ENCODE measurements at regions not wholly inside any gene's neighbourhood (a gene's known extent, or its start where the extent isn't known, plus 50 kb on each side); places are given as distances from the start of the nearest gene placed in this dataset.

DNA sequence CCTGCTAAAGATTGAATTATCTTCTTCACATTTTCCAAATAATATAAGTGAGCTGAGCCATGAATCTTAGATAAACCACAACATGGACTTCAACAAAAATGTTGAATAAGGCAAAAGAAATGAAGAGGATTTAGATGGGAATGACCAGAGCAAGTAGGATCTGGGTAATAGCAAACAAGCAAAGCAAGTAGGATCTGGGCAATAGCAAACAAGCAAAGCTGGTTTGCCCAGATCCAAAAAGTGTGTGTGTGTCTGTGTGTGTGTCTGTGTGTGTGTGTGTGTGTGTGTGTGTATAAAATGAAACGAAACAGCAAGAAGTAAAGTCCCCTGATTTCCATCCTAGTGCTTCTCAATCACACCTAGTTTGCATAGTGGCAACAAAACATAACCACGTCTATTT lies 549.1 kb downstream of the RERGL start:
- no peak for DNase-seq (ENCODE audit: extremely low spot score, unreplicated experiment)
- H3K27me3 Mint-ChIP-seq = no peaks in the 10 kb centered on the region
- H3K9me3 Mint-ChIP-seq = peaks cover 7% of the 10 kb centered on the region
- H3K4me3 Mint-ChIP-seq = no peak overlapping the region
- H3K4me1 Mint-ChIP-seq (ENCODE audit: unreplicated experiment) = no peaks in the 10 kb centered on the region
- H3K36me3 Mint-ChIP-seq = no peaks in the 10 kb centered on the region
- no peak overlapping the region for H3K27ac Mint-ChIP-seq
- TF ChIP-seq, protein P1, sequence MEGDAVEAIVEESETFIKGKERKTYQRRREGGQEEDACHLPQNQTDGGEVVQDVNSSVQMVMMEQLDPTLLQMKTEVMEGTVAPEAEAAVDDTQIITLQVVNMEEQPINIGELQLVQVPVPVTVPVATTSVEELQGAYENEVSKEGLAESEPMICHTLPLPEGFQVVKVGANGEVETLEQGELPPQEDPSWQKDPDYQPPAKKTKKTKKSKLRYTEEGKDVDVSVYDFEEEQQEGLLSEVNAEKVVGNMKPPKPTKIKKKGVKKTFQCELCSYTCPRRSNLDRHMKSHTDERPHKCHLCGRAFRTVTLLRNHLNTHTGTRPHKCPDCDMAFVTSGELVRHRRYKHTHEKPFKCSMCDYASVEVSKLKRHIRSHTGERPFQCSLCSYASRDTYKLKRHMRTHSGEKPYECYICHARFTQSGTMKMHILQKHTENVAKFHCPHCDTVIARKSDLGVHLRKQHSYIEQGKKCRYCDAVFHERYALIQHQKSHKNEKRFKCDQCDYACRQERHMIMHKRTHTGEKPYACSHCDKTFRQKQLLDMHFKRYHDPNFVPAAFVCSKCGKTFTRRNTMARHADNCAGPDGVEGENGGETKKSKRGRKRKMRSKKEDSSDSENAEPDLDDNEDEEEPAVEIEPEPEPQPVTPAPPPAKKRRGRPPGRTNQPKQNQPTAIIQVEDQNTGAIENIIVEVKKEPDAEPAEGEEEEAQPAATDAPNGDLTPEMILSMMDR (conservative IDR thresholded peaks at IDR 0.05) = no peak

DNA sequence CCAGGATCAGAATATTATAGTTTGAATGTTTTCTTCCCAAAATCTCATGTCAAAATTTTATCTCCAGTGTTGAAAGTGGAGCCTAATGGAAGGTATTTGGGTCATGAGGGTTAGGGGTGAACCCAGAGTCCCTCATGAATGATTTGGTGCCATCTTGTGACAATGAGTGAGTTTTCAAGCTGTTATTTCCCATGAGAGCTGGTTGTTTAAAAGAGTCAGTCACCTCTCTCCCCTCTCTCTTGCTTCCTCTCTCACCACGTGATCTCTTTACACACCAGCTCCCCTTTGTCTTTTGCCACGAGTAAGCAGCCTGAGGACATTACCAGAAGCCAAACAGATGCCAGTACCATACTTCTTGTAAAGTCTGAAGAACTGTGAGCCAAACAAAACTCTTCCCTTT lies 561.6 kb downstream of the RERGL start:
- H3K9me3 Mint-ChIP-seq = no peaks in the 10 kb centered on the region
- H3K4me1 Mint-ChIP-seq (ENCODE audit: unreplicated experiment) = no peaks in the 10 kb centered on the region
- H3K27me3 Mint-ChIP-seq = peaks cover under 1% of the 10 kb centered on the region
- H3K27ac Mint-ChIP-seq = no peak overlapping the region
- TF ChIP-seq, protein P1 (conservative IDR thresholded peaks at IDR 0.05) = no peak
- H3K36me3 Mint-ChIP-seq = no peaks in the 10 kb centered on the region
- DNase-seq (ENCODE audit: extremely low spot score, unreplicated experiment) = no peak
- no peak overlapping the region for H3K4me3 Mint-ChIP-seq

DNA sequence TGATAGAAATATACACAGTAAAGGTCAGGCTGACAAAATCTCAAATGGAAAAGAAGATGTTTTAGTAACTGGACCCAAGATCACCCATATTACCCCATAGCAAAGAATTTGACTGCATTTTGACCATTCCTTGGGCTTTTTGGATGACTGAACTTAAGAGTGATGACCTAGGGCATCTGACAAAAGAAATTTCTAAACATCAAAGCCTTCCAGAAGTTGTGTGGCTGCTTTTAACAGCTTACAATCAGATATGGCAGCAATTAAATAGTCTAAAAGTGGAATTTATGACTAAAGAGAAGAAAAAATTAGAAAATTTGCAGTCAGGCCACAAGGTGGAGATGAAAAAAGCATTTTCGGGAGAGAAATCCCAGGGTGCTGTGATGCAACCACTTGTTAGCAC lies 563.0 kb downstream of the RERGL start:
- TF ChIP-seq, protein P1 (conservative IDR thresholded peaks at IDR 0.05) = no peak
- Mint-ChIP-seq H3K4me1 (ENCODE audit: unreplicated experiment) (no peaks in the 10 kb centered on the region), H3K27ac (no peak overlapping the region), H3K36me3 (no peaks in the 10 kb centered on the region), H3K9me3 (no peaks in the 10 kb centered on the region), H3K4me3 (no peak overlapping the region), H3K27me3 (peaks cover 4% of the 10 kb centered on the region)
- DNase-seq (ENCODE audit: extremely low spot score, unreplicated experiment) = no peak

DNA sequence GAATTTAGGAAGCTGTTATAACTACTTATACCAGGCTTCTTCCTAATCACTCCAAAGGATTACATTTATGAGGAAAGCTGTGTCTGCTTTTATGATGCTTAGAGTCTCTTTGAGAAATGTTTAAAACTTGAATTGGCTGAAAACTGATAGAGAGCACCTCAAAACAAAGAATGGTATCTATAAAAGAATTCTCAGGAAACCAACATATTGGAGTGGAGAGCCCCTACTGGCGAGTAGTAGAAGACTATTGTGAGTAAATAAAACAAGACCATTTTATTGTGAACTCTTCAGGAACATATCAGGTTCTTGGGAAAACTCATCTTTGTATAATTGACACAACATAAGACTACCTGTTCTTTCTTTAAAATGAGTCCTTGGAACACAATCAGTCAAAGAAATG lies 578.6 kb downstream of the RERGL start:
- H3K4me3 Mint-ChIP-seq = no peak overlapping the region
- H3K27me3 Mint-ChIP-seq = peaks cover 4% of the 10 kb centered on the region
- no peaks in the 10 kb centered on the region for H3K9me3 Mint-ChIP-seq
- TF ChIP-seq, protein P1 (conservative IDR thresholded peaks at IDR 0.05) = peak; percentile 60
- no peaks in the 10 kb centered on the region for H3K36me3 Mint-ChIP-seq
- no peak overlapping the region for H3K27ac Mint-ChIP-seq
- no peaks in the 10 kb centered on the region for H3K4me1 Mint-ChIP-seq (ENCODE audit: unreplicated experiment)
- no peak for DNase-seq (ENCODE audit: extremely low spot score, unreplicated experiment)

DNA sequence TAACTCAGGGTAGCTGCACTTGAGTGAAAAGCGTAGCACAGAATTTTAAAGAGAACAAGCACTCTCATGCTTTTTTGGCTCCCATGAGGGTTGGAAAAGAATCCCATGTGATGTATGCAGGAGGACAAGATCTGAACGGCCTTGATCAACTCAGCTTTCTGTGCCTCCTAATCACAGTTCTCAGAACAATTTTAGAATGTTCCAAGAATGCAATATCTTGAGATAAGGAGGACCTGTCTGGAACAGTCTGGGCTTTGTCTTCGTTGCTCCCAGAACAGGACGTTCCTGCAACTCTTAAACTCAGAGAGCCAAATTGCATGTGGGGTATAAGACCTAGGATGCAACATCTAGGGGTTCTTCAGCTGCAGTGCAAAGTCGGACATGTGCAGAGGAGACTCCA lies 582.7 kb downstream of the RERGL start:
- no peak for DNase-seq (ENCODE audit: extremely low spot score, unreplicated experiment)
- no peaks in the 10 kb centered on the region for H3K9me3 Mint-ChIP-seq
- no peaks in the 10 kb centered on the region for H3K4me1 Mint-ChIP-seq (ENCODE audit: unreplicated experiment)
- H3K4me3 Mint-ChIP-seq = no peak overlapping the region
- H3K27me3 Mint-ChIP-seq = peaks cover 4% of the 10 kb centered on the region
- no peaks in the 10 kb centered on the region for H3K36me3 Mint-ChIP-seq
- H3K27ac Mint-ChIP-seq = no peak overlapping the region
- TF ChIP-seq, protein P1 (conservative IDR thresholded peaks at IDR 0.05) = no peak

DNA sequence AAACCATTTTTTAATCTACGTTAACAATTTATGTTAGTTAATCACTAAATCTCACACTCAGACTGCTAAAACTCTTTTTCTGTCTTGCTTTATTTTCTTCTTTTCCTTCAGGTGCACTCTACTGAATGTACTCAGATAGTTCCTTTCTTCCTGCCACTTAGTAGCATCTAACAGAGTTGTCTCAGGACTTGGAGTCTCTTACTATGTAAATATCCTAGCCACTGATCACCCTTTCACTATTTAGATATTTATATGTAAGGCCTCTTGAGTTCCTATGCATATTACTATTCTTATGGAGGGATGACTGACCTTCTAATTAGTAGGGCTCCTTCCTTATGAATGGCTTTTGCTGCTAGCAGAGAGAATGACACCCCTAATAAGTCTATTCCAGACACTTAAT lies 586.3 kb downstream of the RERGL start:
- Mint-ChIP-seq H3K4me1 (ENCODE audit: unreplicated experiment) (no peaks in the 10 kb centered on the region), H3K36me3 (no peaks in the 10 kb centered on the region), H3K9me3 (no peaks in the 10 kb centered on the region), H3K27me3 (peaks cover 4% of the 10 kb centered on the region), H3K4me3 (no peak overlapping the region), H3K27ac (no peak overlapping the region)
- DNase-seq (ENCODE audit: extremely low spot score, unreplicated experiment) = no peak
- TF ChIP-seq, protein P1 (conservative IDR thresholded peaks at IDR 0.05) = no peak
